Body of pancreas (tissue), 4 donors: ENCODE measurements at regions not wholly inside any gene's neighbourhood (a gene's known extent, or its start where the extent isn't known, plus 50 kb on each side); places are given as distances from the start of the nearest gene placed in this dataset.

ENCODE experiments used
- ATAC-seq: fragments of 150-250 bp; one replicate; pipeline ENCODE4 v1.9.1; 2016
- DNase-seq, 4 donors: peaks; one replicate each; pipeline ENCODE4 v3.0.0-alpha.2; 2019
- H3K27ac ChIP-seq, 4 donors: fragments of 200-600 bp; sonication (generic); 1 replicate in 3 of 4; 2 replicates in 1 of 4; pipeline versions ENCODE4 v1.5.1 to v1.6.1; 2016 to 2019; ENCODE audit warnings: mild to moderate bottlenecking in 1 of 4, mixed read lengths in 1 of 4, moderate library complexity in 1 of 4
- H3K27me3 ChIP-seq, 2 donors: fragments of 200-600 bp; sonication (generic); one replicate each; pipeline ENCODE4 v1.6.0; 2016; ENCODE audit warnings: mild to moderate bottlenecking in 1 of 2
- H3K36me3 ChIP-seq, 2 donors: fragments of 200-600 bp; sonication (generic); replicated peaks in 1 of 2; 2 replicates each; pipeline ENCODE4 v1.5.1; 2016; ENCODE audit warnings: low read depth in 2 of 2; ENCODE audit not compliant: insufficient read depth in 1 of 2
- H3K4me1 ChIP-seq: fragments of 200-600 bp; sonication (generic); one replicate; pipeline ENCODE4 v1.6.0; 2016
- H3K4me3 ChIP-seq, 2 donors: fragments of 200-600 bp; sonication (generic); 1 replicate in 1 of 2; 2 replicates in 1 of 2; pipeline ENCODE4 v1.5.1; 2016 to 2019
- H3K9me3 ChIP-seq, 3 donors: fragments of 200-600 bp; sonication (generic); 1 replicate in 2 of 3; 2 replicates in 1 of 3; pipeline ENCODE4 v1.5.1; 2016
- CTCF ChIP-seq, 7 experiments: fragments of 450-650 bp in 4 of 7; fragments of 200-600 bp in 3 of 7; sonication (generic) in 3 of 7; IDR thresholded peaks; one replicate each; pipeline ENCODE4 v1.5.1; 2016 to 2019; ENCODE audit warnings: antibody characterized with exemption in 7 of 7
- POLR2A ChIP-seq, 3 donors: fragments of 450-650 bp; IDR thresholded peaks; one replicate each; pipeline ENCODE4 v1.6.1; 2016; ENCODE audit warnings: antibody characterized with exemption in 3 of 3, mild to moderate bottlenecking in 2 of 3
- WGBS, 2 donors: methylation state at CpG; one replicate each; pipeline ENCODE4 v1.1.5; 2017; 5-methylcytosine and 5-hydroxymethylcytosine counted together
- intact Hi-C: fragments of 100-400 bp; cut with DNase I; formaldehyde crosslinking; loops from one replicate; pipeline ENCODE4 v1.15.1; 2023

- Histone ChIP-seq H3K27me3 (no peaks in the 10 kb centered on the region), H3K4me1 (no peaks in the 10 kb centered on the region), H3K27ac (no peak overlapping the region), H3K4me3 (no peak overlapping the region), H3K36me3 (no peaks in the 10 kb centered on the region), H3K9me3 (no peaks in the 10 kb centered on the region)
- WGBS, 2 donors = 65 to 71% methylated on average over 18 of the region's 18 CpGs
- DNase-seq (no peak), ATAC-seq (no peak)
- intact Hi-C loops = no loop called here
- TF ChIP-seq POLR2A (IDR thresholded peaks at IDR 0.05) (no peak), CTCF (IDR thresholded peaks at IDR 0.05) (no peak)
These were observed 114.4 kb upstream of the FBXL7 start for GRCh38 chr5:15385553-15385952.

DNA sequence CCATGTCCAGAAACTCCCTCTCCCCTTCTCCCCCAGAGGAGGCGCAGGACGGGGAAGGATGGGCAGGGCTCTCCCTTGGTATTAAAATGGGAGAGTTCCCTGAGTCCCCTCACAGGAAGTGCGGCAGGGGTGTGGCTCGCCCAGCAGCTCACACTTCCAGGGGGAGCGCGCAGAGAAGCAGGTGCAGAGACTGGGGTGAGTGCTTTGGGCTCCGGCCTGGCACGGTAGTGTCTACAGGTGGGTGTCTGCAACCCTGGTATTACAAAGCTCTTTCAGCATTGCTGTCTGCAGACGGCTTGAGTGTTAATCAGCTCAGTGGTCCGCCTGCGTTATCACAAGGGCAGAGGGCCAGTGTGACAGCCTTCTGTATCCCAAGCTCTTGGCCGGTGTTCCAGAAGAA lies 114.9 kb upstream of the FBXL7 start:
- no peaks in the 10 kb centered on the region for H3K4me1 ChIP-seq
- H3K4me3 ChIP-seq = no peak overlapping the region
- TF ChIP-seq CTCF (IDR thresholded peaks at IDR 0.05) (no peak), POLR2A (IDR thresholded peaks at IDR 0.05) (no peak)
- 55 to 66% methylated on average over 10 to 12 of the region's 12 CpGs for WGBS, 2 donors
- no peak overlapping the region for H3K27ac ChIP-seq
- no peaks in the 10 kb centered on the region for H3K9me3 ChIP-seq
- H3K27me3 ChIP-seq = no peaks in the 10 kb centered on the region
- ATAC-seq = no peak
- DNase-seq = no peak
- H3K36me3 ChIP-seq = no peaks in the 10 kb centered on the region
- intact Hi-C loops = no loop called here

DNA sequence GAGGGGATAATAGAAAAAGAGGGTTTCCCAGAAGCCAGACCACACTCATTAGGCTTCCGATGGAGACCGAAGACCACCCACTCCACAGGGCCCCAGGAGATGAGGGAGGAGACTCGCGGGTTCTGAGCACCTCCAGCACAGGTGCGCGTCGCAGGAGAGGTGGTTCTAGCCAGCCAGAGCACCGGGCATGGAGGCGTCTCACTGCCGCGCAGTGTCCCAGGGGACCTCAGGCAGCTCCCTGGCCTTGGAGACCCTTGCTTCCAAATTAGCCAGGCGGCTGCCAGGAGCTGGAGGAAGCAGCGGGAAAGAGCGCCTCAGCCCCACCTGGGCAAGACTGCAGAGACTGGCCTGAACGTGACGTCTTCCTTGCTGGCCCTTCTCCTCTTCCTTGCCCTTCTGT lies 115.4 kb upstream of the FBXL7 start:
- Histone ChIP-seq H3K4me1 (no peaks in the 10 kb centered on the region), H3K4me3 (no peak overlapping the region), H3K9me3 (no peaks in the 10 kb centered on the region), H3K27me3 (no peaks in the 10 kb centered on the region), H3K36me3 (no peaks in the 10 kb centered on the region), H3K27ac (no peak overlapping the region)
- ATAC-seq (no peak), DNase-seq (no peak)
- 69 to 78% methylated on average over 9 to 16 of the region's 16 CpGs for WGBS, 2 donors
- intact Hi-C loops = no loop called here
- TF ChIP-seq POLR2A (IDR thresholded peaks at IDR 0.05) (no peak), CTCF (IDR thresholded peaks at IDR 0.05) (no peak)

- no peak for ATAC-seq
- Histone ChIP-seq H3K36me3 (no peaks in the 10 kb centered on the region), H3K27me3 (no peaks in the 10 kb centered on the region), H3K4me3 (no peak overlapping the region), H3K27ac (no peak overlapping the region), H3K4me1 (no peaks in the 10 kb centered on the region), H3K9me3 (no peaks in the 10 kb centered on the region)
- TF ChIP-seq POLR2A (IDR thresholded peaks at IDR 0.05) = no peak
- no peak for TF ChIP-seq CTCF (IDR thresholded peaks at IDR 0.05)
- intact Hi-C loops = no loop called here
- no peak for DNase-seq
- WGBS, 2 donors = 55 to 71% methylated on average over 8 to 9 of the region's 9 CpGs
These were observed 115.8 kb upstream of the FBXL7 start for GRCh38 chr5:15384176-15384575.

DNA sequence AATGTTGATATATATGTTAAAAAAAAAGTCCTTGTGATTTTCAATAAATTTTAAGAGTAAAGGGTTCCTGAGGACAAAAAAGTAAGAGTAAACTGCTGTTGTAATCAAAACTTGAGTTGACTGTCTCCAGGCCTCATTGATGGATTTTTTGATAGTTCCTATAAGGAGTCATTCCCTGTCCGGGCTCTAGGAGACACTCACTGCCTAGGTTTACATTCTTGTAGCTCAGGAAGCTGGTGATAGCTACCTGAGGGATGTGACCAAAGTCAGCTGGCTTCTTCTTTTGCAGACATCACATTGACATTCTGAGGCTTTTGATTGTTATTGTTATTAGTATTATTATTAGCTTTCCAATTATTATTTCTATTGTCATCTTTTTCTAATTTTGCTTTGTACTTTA lies 116.5 kb upstream of the FBXL7 start:
- WGBS, 2 donors = 21 to 22% methylated on average over 1 of the region's 1 CpG

More for the DNA sequence above, 116.5 kb upstream of the FBXL7 start:
- H3K9me3 ChIP-seq = no peaks in the 10 kb centered on the region
- DNase-seq = no peak
- no peaks in the 10 kb centered on the region for H3K36me3 ChIP-seq
- H3K27ac ChIP-seq = no peak overlapping the region
- no peak for TF ChIP-seq CTCF (IDR thresholded peaks at IDR 0.05)
- H3K4me1 ChIP-seq = no peaks in the 10 kb centered on the region
- intact Hi-C loops = no loop called here
- no peaks in the 10 kb centered on the region for H3K27me3 ChIP-seq
- no peak for ATAC-seq
- no peak overlapping the region for H3K4me3 ChIP-seq
